ENCODE measurements at regions not wholly inside any gene's neighbourhood (a gene's known extent, or its start where the extent isn't known, plus 50 kb on each side); places are given as distances from the start of the nearest gene placed in this dataset.

DNA sequence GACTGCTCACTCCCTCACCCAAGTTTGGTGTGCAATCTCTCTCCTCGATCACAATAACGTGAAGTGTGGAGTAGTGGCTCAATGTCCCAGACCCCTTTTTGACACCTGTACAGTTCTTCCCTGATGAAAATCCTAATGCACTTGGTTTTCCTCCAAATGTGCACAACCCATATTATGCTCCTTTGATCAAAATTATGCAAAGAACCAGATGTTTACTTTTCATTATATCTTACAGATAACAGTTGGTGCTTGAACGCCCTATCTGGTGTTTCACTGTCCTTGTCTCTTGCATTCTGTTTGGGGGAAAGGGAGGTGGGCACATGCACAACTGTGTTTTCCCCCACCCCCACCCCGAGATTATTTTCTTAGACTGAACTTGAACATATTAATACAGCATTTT lies 85.0 kb upstream of the CREB1 start:
- Histone ChIP-seq H3K4me1 (ENCODE audit: insufficient read depth) (no peaks in the 10 kb centered on the region), H3K36me3 (replicated peaks; ENCODE audit: insufficient read depth, low read depth) (no peaks in the 10 kb centered on the region), H3K9me3 (ENCODE audit: low read depth) (no peaks in the 10 kb centered on the region), H3K4me2 (no peak overlapping the region), H4K20me1 (ENCODE audit: insufficient read depth, poor library complexity, severe bottlenecking) (no peaks in the 10 kb centered on the region), H2AFZ (no peak overlapping the region), H3K27me3 (no peaks in the 10 kb centered on the region), H3K27ac (no peak overlapping the region), H3K4me3 (no peak overlapping the region), H3K9me2 (replicated peaks; ENCODE audit: insufficient read depth) (no peaks in the 10 kb centered on the region), H3K79me2 (no peaks in the 10 kb centered on the region)
- WGBS (ENCODE audit: low lambda C conversion rate, missing lambda C conversion rate): 75% methylated on average over 4 of the region's 4 CpGs
- no peak for TF ChIP-seq EZH2 (IDR thresholded peaks at IDR 0.05; ENCODE audit: borderline replicate concordance)
- TF ChIP-seq EZH2phosphoT487 (IDR thresholded peaks at IDR 0.05; ENCODE audit: low read depth, severe bottlenecking, unreplicated experiment): no peak
- TF ChIP-seq, protein P1, sequence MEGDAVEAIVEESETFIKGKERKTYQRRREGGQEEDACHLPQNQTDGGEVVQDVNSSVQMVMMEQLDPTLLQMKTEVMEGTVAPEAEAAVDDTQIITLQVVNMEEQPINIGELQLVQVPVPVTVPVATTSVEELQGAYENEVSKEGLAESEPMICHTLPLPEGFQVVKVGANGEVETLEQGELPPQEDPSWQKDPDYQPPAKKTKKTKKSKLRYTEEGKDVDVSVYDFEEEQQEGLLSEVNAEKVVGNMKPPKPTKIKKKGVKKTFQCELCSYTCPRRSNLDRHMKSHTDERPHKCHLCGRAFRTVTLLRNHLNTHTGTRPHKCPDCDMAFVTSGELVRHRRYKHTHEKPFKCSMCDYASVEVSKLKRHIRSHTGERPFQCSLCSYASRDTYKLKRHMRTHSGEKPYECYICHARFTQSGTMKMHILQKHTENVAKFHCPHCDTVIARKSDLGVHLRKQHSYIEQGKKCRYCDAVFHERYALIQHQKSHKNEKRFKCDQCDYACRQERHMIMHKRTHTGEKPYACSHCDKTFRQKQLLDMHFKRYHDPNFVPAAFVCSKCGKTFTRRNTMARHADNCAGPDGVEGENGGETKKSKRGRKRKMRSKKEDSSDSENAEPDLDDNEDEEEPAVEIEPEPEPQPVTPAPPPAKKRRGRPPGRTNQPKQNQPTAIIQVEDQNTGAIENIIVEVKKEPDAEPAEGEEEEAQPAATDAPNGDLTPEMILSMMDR (IDR thresholded peaks at IDR 0.05; ENCODE audit: poor library complexity): no peak
- no peak for DNase-seq (ENCODE audit: low spot score)

DNA sequence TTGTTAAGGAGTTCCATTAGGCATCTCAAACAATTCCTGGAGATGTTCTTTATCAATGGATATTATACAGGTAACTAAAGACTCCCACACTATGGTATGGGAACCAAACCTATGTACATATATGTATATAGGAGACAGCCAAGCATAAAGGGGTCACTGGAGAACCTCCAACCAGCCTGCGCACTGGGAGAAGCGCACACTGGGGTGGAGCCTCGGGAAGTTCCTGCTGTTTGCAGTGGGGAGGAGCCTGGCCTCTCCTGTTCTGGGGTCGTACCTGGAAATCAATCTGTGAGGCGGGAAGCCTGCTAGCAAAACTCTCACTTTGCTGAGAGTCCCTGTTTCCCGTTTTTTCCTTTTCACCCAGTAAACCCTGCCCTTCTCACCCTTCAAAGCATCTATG lies 83.1 kb upstream of the CREB1 start:
- Histone ChIP-seq H4K20me1 (ENCODE audit: insufficient read depth, poor library complexity, severe bottlenecking) (no peaks in the 10 kb centered on the region), H3K27ac (no peak overlapping the region), H2AFZ (no peak overlapping the region), H3K4me2 (no peak overlapping the region), H3K4me1 (ENCODE audit: insufficient read depth) (no peaks in the 10 kb centered on the region), H3K79me2 (no peaks in the 10 kb centered on the region), H3K27me3 (no peaks in the 10 kb centered on the region), H3K4me3 (no peak overlapping the region), H3K9me2 (replicated peaks; ENCODE audit: insufficient read depth) (no peaks in the 10 kb centered on the region), H3K36me3 (replicated peaks; ENCODE audit: insufficient read depth, low read depth) (no peaks in the 10 kb centered on the region), H3K9me3 (ENCODE audit: low read depth) (no peaks in the 10 kb centered on the region)
- WGBS (ENCODE audit: low lambda C conversion rate, missing lambda C conversion rate): 58% methylated on average over 6 of the region's 6 CpGs
- no peak for DNase-seq (ENCODE audit: low spot score)
- TF ChIP-seq, protein P1 (IDR thresholded peaks at IDR 0.05; ENCODE audit: poor library complexity): no peak
- TF ChIP-seq EZH2 (IDR thresholded peaks at IDR 0.05; ENCODE audit: borderline replicate concordance) (no peak), EZH2phosphoT487 (IDR thresholded peaks at IDR 0.05; ENCODE audit: low read depth, severe bottlenecking, unreplicated experiment) (no peak)

DNA sequence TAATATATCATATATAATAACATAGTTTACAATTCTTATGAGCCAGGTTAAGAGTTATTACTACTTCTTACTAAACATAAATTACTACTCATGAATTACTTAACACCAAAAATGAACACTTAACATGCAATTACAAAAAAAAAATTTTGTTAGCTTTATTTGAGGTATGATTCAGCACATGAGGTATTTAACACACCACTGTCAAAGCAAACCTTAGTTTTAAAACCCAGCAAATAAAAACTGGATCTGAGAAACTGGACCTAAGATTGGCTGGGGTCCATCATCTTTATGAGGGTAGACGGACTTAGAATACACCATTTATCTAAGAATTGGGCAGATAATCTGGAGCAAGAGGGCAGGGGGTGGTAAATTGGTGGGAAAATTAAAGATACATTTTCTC lies 81.8 kb upstream of the CREB1 start:
- Histone ChIP-seq H3K27ac (no peak overlapping the region), H3K79me2 (no peaks in the 10 kb centered on the region), H3K9me3 (ENCODE audit: low read depth) (no peaks in the 10 kb centered on the region), H4K20me1 (ENCODE audit: insufficient read depth, poor library complexity, severe bottlenecking) (no peaks in the 10 kb centered on the region), H3K36me3 (replicated peaks; ENCODE audit: insufficient read depth, low read depth) (no peaks in the 10 kb centered on the region), H3K9me2 (replicated peaks; ENCODE audit: insufficient read depth) (no peaks in the 10 kb centered on the region), H3K4me2 (no peak overlapping the region), H3K4me3 (no peak overlapping the region), H3K27me3 (no peaks in the 10 kb centered on the region), H3K4me1 (ENCODE audit: insufficient read depth) (no peaks in the 10 kb centered on the region), H2AFZ (no peak overlapping the region)
- no peak for TF ChIP-seq EZH2 (IDR thresholded peaks at IDR 0.05; ENCODE audit: borderline replicate concordance)
- TF ChIP-seq, protein P1 (IDR thresholded peaks at IDR 0.05; ENCODE audit: poor library complexity): no peak
- no peak for TF ChIP-seq EZH2phosphoT487 (IDR thresholded peaks at IDR 0.05; ENCODE audit: low read depth, severe bottlenecking, unreplicated experiment)
- DNase-seq (ENCODE audit: low spot score): no peak
- WGBS (ENCODE audit: low lambda C conversion rate, missing lambda C conversion rate): 71% methylated on average over 1 of the region's 1 CpG

DNA sequence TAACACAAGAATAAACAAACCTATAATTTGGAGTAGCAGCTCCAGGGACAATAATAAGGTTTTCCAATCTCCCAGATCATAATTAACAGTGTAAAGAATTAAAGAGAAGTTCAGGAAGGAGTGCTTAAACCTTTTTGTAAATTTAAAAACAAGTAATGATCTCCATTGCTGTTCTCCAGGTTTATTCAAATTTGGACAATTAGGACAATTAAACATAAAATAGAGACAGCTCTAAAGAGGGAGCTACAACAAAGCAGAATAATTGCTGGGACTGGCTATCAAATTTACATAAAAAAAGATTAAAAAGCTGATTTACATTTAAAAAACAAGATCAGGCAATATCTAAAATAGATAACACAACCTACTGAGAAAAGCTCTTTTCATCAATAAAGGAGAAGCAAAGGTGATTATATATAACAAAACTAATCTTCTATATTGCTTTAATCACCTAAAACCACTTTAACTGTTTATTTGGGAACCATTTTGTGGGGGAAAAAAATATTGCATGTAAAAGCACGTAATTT lies 80.1 kb upstream of the CREB1 start:
- 71% methylated on average over 1 of the region's 1 CpG for WGBS (ENCODE audit: low lambda C conversion rate, missing lambda C conversion rate)
- H3K36me3 ChIP-seq (replicated peaks; ENCODE audit: insufficient read depth, low read depth): no peaks in the 10 kb centered on the region
- no peaks in the 10 kb centered on the region for H3K27me3 ChIP-seq
- no peak overlapping the region for H3K27ac ChIP-seq
- H3K4me1 ChIP-seq (ENCODE audit: insufficient read depth): no peaks in the 10 kb centered on the region
- H3K9me3 ChIP-seq (ENCODE audit: low read depth): no peaks in the 10 kb centered on the region
- no peak overlapping the region for H3K4me3 ChIP-seq
- H2AFZ ChIP-seq: no peak overlapping the region
- H3K9me2 ChIP-seq (replicated peaks; ENCODE audit: insufficient read depth): no peaks in the 10 kb centered on the region
- DNase-seq (ENCODE audit: low spot score): no peak
- no peaks in the 10 kb centered on the region for H3K79me2 ChIP-seq
- H4K20me1 ChIP-seq (ENCODE audit: insufficient read depth, poor library complexity, severe bottlenecking): no peaks in the 10 kb centered on the region
- TF ChIP-seq, protein P1 (IDR thresholded peaks at IDR 0.05; ENCODE audit: poor library complexity): no peak
- TF ChIP-seq EZH2phosphoT487 (IDR thresholded peaks at IDR 0.05; ENCODE audit: low read depth, severe bottlenecking, unreplicated experiment) (no peak), EZH2 (IDR thresholded peaks at IDR 0.05; ENCODE audit: borderline replicate concordance) (no peak)
- no peak overlapping the region for H3K4me2 ChIP-seq
